HCEC 1CT (cell line): ENCODE measurements at regions not wholly inside any gene's neighbourhood (a gene's known extent, or its start where the extent isn't known, plus 50 kb on each side); places are given as distances from the start of the nearest gene placed in this dataset.

Experiments used
- DNase-seq: peaks from one replicate; pipeline ENCODE4 v3.0.0-alpha.2; 2017

DNA sequence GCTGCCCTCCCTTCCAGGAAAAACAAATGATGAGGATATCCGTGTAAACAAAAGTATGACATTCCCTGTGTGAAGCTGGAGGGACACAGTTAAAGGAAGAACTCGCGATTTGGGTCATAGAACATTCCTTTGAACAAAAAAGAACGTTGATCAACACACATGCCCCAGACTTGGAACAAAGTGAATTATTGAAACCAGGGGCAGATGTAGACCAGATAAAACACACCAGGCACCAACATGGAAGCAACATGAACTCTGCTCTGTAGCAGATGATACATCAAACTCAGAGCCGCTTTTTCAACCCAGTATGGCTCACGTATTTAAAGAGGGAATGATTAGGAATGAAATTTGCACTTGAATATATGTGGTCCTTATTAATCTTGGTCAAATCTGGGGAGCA, 206.5 kb downstream of the TMEM182 start:
- no peak for DNase-seq

DNA sequence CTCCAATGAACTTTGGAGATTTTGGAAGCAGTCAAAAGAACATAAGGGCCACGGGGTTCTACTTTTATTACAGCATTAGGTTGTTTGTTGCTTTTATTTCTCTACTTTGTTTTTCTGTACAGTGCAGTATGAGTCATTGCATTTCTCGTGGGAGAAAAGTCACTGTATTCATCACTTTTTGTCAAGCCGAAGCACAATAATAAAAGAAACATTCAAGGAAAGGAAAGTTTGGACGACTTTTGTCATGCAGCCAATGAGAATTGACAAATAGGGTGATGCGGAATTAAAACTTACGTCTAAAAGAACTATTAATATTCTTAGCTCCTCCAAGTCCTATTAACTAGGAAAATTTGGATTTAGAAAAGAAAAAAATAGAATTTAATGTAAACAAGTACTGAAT, 209.9 kb downstream of the TMEM182 start:
- DNase-seq = no peak

DNA sequence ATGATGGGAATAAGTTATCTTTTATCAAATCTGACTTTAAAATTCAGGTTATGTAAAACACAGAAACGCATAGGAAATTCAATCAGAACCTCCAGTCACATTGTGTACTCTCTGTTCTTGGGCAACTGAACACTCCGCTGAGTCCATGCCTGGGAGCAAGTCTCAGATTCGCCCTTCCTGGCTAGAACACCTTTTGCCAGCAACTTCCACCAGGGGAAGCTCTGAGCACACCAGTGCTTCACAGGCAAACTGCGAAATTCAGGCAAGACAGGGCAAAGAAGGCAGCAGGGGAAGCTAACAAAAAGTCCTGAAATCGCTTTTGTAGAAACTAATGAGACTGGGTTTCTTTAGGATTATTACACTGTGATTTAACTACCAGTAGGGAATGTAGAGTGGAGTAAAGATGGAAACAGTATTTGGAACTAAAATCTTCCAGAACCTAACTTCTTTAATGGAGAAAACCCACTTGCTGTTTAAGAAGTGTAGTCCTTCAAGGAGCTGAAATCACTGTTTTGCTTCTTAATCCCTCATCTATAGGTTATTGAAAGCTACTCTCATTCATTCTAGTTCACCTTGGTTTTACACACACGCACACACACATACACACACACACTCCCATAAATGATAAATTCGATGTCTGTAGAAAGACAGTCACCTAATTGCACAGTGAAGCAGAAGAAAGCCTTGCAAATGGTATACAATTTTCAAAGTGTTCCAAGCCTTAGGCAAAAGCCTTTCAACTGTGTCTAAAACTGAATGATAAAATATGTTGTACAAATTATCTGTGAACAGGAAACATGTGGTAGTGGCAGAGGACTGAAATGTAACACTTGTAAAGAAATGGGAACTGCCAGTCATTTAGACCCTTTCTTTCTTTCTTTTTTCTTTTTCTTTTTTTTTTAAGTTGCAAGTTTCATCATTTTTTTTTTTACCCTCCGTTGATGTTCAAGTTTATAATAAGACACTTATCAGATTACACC, 214.5 kb downstream of the TMEM182 start:
- no peak for DNase-seq

DNA sequence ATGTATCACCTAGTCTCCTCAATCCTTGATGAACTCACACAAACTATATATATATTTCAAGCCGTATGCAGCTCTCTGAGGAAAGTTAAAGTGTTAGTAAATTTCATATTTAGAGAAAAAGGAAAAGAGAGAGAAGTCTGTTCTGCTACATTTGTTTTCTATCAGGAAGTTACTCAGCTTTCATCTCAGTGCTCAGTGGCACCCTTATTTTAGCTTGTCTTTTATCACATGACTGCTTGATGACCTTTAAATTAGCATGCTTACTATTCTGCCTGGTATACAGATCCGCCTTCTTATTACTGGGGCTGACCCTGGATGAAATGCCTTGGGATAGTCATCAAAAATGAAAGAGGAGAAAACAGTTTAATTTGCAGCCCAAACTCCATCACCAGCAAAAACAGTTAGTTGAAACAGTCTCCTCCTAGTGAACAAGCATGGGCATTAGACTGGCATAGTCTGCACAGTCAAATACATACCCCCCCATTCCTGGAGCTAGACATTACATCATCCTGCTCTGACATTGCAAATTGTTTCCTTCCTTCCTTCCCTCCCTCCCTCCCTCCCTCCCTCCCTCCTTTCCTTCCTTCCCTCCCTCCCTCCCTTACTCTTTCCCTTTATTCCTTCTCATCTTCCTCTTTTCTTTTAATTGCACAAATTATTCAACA, 215.7 kb downstream of the TMEM182 start:
- DNase-seq = no peak

DNA sequence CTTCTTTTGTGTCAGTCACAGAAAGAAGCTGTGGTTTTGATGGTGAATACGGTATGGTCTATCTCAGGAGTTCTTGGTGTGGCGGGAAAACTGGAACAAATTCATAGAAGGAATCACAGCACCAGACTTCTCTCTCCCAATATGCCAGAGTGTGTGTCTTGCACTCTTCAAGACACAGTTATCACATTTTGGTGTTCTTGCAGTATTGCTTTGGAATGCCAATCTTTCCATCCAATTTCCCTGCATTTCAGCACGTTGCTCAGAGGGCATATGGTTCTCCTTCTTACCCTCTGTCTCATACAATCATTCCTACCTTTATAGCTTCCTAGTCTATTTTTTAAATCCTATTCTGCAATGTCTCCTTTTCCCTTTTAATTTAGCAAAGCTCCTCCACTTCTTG, 216.3 kb downstream of the TMEM182 start:
- no peak for DNase-seq

DNA sequence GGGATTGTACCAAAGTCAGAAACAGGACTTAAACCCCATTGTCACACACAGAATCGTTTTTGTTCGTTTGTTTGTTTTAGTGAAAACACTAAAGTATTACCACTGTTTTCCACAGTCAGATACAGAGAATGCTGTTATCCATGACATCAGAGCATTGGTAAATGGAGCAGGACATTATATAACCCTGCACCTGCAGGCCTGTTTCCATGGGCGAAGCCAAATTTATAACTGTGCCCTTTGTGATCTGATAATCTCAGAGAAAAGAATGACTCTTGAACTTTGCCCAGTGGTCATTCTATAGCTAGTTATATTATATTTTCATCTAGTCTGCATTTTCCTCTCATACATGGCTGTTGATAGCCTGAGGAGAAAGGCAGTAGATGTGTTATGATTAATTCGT, 217.6 kb downstream of the TMEM182 start:
- DNase-seq = no peak

DNA sequence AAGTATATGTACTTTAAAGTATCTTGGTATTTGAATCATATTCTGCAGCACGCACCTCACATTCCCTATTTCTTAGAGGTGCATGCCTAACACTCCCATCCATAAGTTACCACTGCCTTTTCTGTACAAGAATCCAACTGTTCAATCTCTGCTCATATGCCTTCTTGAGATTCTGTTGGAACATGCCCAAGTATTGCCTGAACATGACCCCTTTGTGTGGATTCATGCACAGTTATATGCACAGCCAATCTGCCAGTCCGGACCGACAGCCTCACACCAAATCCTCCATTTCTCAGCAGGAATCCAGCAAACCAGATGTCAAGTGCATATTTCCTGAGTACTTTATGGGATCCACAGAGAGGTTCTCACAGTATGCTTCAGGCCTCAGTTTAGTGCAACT, 222.0 kb downstream of the TMEM182 start:
- DNase-seq = no peak

DNA sequence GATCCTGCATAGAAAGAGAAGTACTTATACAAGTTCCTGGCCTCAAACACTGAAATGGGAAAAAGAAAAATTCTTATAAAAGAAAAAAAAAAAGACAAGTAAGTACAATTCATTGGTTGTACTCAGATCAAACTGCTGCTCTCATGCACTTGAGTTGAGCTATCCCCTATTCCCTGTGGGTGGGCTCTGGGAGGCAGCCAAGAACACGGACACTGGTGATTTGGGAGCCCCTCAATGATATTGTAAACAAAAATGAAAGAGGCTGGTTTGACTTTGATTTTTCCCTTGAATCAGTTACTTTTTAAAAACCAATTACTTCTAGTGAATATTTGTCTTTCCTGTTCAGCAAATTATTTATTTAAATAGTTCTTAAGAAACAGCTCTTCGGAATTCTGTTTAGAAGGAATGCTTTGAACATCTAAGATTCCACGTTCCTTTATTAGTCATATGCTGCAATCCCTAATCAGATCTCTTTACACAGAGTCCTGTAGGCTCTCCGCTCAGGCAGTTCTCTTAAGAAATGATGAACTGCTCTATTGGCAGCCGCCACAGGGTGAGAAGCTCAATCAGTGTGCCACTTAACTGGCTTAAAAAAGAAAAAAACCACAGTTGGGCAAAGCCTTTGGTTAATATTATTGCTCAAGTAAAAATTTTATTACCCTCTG, 225.1 kb downstream of the TMEM182 start:
- no peak for DNase-seq

DNA sequence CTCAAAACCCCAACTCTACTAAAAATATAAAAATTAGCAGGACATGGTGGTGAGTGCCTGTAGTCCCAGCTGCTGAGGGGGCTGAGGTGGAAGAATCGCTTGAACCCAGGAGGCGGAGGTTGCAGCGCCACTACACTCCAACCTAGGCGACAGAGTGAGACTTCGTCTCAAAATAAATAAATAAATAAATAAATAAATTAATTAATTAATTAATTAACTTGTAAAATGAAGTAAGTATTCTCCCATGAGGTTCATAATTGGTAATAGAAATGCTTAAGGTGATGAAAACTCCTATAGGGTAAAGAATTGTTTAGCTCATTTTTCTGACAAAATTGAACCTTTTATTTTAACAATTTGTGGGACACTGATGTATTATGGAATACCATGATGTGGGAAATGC, 230.8 kb downstream of the TMEM182 start:
- no peak for DNase-seq

DNA sequence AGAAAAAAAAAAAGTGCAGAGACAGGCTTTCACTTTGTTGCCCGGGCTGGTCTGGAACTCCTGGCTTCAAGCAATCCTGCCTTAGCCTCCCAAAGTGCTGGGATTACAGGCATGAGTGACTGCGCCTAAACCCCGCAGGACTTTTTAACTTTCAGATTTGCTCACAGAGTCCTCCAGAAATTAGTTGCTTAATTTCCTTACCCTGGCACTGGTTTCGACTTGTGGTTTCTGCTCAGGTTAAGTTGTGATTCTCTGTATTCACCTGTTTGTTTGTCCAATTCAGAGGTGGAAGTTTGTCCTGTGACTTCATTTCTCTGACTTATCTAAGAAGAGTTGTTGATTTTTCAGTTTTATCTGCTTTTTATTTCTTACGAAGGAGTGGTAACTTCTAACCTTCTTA, 238.1 kb downstream of the TMEM182 start:
- no peak for DNase-seq

DNA sequence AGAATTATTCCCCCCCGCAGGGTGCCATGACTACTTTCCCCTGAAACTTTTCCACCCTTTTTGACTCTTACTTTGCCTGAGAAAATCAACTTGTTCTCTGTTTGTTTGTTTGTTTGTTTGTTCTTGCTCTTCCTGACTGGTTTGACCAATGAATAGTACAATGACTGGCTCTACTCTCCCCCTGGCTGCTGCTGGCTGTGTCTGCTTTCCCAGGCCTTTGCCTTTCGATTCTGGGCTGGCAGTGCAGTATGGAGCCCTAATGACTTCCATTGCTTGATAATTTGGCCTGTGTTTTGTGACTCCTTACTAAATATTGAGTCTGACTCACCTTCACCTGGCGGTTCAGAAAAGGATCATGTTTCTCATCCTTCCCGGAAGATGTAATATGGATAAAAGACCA, 241.1 kb downstream of the TMEM182 start:
- DNase-seq = no peak

DNA sequence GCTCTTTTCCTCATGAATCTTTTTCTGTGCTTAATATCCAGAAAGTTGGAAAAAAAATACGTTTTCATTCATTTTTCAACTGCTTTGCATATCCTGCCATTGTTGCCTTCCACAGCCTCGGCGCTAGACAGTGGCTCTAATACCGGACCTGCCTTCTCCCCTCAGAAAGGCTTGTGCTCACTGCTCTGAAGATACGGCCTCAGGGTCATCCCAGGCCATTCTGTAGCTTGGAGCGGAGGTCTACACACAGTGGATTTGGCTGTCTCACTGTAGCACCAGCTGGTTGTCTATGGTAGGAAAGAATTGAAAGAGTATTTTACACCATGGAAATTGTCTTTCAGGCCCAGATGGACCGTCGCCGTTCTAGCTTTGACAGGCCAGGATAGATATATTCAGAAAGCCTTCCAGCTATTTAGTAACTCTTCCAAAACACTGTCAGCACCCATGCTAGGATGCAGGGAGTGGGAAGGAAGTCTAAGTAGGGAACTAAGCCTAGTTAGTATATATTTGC, 242.0 kb downstream of the TMEM182 start:
- DNase-seq = no peak

DNA sequence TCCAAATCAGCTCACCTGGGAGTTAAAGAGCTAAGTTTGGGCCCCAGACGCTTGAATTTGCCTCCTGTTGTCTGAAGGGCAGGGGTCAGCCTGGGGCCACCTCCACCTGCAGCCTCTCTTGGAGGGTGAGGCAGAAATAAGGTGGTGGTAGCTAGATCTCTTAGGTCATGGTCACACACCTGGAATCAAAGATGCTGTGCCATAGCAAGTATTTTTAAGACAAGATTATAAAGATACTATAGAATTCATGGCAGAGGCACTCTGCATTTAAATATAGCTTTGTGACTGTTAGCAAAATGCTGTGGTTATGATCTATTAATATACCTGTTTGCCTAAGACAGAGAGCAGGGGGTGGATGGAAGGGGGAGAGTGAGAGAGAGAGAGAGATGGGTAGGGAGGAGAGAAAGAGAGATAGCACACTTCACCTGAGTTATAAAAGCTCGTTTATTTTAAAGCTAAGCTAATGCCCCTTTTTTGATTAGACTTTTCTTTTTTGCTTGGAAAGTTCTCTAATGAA, 242.7 kb downstream of the TMEM182 start:
- no peak for DNase-seq

DNA sequence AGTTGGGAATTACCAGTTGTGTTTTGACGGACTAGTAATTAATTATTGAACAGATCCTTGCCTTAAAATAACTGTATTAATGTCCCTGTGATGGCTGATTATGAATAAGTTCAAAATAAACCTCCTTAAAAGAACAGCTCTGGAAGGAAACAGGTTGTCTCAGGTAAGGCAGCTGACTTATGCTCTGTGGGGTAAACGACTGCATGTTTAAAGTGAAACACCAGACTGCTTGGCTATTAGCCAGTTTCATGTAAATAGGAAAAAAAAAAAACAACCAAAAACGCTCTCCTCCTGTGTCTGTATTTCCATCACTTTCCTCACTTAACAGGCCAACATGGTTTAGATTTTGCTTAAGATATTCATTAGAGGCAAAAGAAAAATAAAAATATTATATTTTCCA, 243.6 kb downstream of the TMEM182 start:
- DNase-seq = no peak

DNA sequence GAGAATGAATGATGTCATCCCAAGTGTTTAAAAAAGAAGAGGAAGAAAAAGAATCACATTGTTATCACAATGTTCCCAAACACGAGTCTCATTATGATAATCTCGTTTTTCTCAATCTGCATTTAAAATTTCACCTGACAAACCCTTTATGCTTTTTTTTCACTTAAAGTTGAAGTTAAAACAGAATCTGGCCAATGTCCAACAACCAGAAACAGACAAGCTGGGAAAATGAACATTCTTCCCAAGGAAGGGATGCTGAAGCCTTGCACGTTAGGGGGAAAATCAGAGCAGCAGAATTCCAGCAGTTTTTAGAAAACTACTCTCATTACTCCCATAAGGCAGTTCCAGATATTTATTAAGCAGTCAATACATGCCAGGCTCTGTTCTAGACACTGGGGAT, 245.3 kb downstream of the TMEM182 start:
- DNase-seq = no peak

DNA sequence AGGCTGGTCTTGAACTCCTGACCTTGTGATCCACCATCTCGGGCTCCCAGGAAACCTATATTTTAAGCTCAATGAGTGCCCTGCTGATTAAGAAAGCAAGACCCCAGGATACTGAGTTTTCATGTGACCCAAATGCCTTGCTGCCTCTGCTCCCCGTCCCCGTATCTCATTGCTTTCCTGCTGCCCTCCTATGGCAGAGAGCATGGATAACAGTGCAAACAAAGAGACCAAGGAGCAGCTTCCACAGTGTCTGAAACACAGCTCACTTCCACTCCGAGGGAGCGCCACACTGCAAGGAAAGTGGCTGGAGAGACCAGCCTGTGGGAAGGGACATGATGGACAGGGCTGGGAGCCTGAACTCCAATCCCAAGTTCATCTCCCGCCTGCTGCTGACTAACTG, 246.8 kb downstream of the TMEM182 start:
- DNase-seq = no peak

DNA sequence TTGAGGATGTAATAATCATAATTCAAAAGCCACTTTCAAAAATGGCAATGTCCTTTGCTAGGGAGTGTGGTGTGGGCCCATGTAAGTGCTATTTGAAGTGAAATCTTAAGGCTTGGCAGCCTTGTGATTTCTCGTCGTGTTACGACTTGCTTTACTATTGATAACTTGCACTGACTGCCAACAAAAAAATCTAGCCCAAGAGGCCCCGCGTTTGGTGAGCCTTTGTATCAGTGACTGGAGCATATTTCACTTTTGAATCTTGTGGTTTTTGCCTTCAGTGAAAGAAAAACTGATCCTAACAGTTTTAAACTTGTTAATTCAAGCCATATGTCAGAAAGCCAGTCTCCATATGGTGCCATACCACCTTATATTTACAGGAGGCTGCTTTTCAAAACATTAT, 248.0 kb downstream of the TMEM182 start:
- no peak for DNase-seq

DNA sequence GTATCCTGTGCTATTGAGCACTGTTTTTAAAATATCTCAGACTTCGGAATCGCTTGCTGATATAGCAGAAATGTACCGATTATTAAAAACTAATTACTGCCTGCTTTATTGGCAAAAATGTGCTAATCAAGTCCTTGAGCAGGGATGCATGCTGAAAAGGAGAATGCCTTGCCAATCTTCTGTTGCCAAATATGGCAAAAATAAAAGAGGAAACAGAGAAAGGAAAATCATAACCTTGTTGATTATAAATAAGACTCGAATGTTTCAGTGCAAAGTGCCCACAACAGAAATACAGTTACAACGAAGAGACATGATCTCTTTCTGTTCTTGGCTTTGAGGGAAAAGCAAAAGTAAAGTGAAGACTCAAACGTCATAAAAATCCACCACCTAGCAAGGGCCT, 248.5 kb downstream of the TMEM182 start:
- DNase-seq = no peak

DNA sequence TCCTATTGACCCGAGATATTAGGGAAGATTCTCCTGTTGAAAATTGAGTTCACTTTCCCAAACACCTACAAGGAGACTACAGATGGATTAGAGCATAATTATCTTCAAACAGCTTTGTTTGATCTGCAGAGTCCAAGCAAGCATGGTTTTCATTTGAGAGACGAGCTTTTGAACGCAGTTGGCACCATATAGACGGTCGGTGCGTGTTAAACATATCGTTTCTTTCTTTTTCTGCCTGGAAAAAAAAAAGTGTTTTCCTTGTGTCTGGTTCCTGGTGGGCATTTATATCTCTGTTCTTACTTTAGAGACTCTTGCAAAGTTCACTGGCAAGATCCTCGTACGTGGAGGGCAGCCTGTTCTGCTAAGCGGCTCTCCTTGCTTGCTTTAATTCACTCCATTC, 248.9 kb downstream of the TMEM182 start:
- DNase-seq = no peak

DNA sequence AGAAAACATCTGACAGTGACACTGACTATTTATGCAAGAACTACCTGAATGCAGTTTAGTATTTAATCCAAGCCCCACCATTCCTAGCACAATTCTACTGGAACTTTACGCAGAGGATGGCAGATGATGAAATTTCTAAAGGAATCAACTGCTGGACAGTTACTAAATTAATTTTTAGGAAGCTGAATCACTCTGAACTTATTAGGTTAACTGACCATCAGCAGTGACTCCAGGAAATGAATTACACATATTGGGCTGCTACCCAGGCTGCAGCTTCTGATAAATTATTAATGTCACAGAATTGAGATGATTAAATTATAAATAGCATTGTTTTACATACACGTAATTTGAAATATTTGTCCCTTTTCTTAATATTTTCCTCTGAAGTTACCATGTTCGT, 250.8 kb downstream of the TMEM182 start:
- DNase-seq = no peak

DNA sequence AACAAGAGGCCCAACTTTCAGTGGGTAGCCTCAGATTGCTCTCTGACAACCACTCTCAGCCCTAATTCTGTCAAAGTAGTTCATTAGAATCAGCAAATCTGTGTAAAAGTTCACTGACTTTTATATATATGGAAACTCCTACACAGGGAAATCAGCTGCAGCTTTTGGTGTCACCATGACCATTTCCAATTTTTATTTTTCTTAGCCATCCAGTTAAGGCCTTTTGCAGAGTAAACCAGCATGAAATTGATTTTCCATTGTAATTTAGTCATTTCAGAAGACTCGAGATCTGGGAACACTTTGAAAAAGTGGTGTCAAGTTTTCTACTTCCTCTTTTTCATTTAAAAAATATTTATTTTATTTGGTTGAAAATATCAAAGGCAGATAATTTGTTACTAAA, 263.2 kb downstream of the TMEM182 start:
- no peak for DNase-seq

DNA sequence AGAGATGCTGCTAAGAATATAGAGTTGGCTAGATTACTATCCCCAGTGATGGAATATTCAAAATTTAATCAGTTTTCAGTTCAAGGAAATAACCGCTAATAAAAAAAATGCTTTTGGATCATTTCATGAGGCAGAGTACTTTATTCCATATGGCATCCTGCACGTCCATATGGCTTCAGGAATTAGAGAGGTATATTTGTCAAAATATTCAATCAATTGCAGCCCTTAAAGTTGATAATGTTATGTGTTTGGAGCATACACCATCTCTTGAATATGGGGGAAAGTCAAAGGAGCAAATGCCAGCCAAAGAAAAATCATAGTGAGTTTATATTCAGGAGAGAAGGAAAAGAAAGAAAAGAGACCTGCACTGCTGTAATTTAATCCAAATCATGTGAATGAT, 266.4 kb downstream of the TMEM182 start:
- DNase-seq = no peak
